ENCODE measurements at regions not wholly inside any gene's neighbourhood (a gene's known extent, or its start where the extent isn't known, plus 50 kb on each side); places are given as distances from the start of the nearest gene placed in this dataset.

DNA sequence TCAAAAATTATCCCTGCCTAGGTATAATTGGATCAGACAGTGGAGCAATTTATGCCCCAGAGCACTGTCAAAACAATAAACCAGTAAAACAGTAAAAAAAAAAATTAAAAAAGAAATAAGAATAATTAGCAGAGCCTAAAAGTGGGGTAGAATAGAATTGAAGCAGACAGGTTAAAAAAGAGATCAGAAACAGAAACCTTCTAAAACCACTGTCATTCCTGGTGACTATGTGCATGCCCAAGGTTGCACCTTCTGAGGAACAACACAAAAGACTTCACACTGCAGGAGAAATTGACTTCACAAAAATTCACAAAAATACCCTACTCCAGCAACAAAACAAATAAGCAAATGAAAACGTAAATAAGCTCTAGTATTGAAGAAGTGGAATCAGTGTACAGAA, 168.6 kb downstream of the SPANXA1 start:
- DNase-seq (ENCODE audit: low read depth, low spot score) (no peak), FAIRE-seq (no peak), ATAC-seq (no peak)
- ChIA-PET POLR2A (no interaction called here), RAD21 (ENCODE audit: unreplicated experiment) (no interaction called here), SMC1A (ENCODE audit: uncharacterized antibody, unreplicated experiment) (no interaction called here), CTCF (no interaction called here)
- Histone ChIP-seq H3K27ac (ENCODE audit: control insufficient read depth, insufficient read depth) (no peak overlapping the region), H2AFZ (ENCODE audit: control insufficient read depth, low read depth, low read length) (no peak overlapping the region), H4K20me1 (ENCODE audit: control insufficient read depth, insufficient read depth) (no peaks in the 10 kb centered on the region), H3K9ac (ENCODE audit: control insufficient read depth, insufficient read depth, low read length) (no peak overlapping the region), H3K4me3 (no peak overlapping the region), H3K4me2 (ENCODE audit: control insufficient read depth, insufficient read depth) (no peak overlapping the region), H3K4me1 (ENCODE audit: control insufficient read depth, insufficient read depth, low read length) (no peaks in the 10 kb centered on the region), H3K36me3 (ENCODE audit: control insufficient read depth in 2 of 2, insufficient read depth in 2 of 2, low read length in 1 of 2) (no peaks in the 10 kb centered on the region), H3K79me2 (ENCODE audit: control insufficient read depth, insufficient read depth, low read length) (no peaks in the 10 kb centered on the region), H3K27me3 (replicated peaks in 1 of 2; ENCODE audit: control insufficient read depth in 2 of 2, insufficient read depth in 2 of 2, low read length in 1 of 2) (no peaks in the 10 kb centered on the region), H3K9me3 (replicated peaks; ENCODE audit: control insufficient read depth, insufficient read depth, low read length) (no peaks in the 10 kb centered on the region)
- in situ Hi-C loops (cut with MboI) = no loop called here
- BruUV-seq (replicated peaks) = no TSS peak
- 0% methylated on average over 1 of the region's 1 CpG for WGBS (ENCODE audit: insufficient coverage, insufficient replicate concordance, low lambda C conversion rate, missing lambda C conversion rate)
- no peak for TF ChIP-seq BACH1 (IDR thresholded peaks at IDR 0.05; ENCODE audit: borderline replicate concordance)
- TF ChIP-seq BCL3 (IDR thresholded peaks at IDR 0.05; ENCODE audit: borderline replicate concordance, insufficient read depth, low read depth, low read length, poor library complexity, severe bottlenecking) = no peak
- no peak for TF ChIP-seq RCOR1 (conservative IDR thresholded peaks at IDR 0.05; ENCODE audit: low read depth, low read length)
- TF ChIP-seq CBX5 (IDR thresholded peaks at IDR 0.05; ENCODE audit: low read depth) = no peak
- TF ChIP-seq SUZ12 (IDR thresholded peaks at IDR 0.05; ENCODE audit: unreplicated experiment) = no peak
- TF ChIP-seq HDGF (IDR thresholded peaks at IDR 0.05) = no peak
- TF ChIP-seq RAD21 (IDR thresholded peaks at IDR 0.05; ENCODE audit: insufficient read depth, low read depth, low read length) = no peak
- TF ChIP-seq, protein P1, sequence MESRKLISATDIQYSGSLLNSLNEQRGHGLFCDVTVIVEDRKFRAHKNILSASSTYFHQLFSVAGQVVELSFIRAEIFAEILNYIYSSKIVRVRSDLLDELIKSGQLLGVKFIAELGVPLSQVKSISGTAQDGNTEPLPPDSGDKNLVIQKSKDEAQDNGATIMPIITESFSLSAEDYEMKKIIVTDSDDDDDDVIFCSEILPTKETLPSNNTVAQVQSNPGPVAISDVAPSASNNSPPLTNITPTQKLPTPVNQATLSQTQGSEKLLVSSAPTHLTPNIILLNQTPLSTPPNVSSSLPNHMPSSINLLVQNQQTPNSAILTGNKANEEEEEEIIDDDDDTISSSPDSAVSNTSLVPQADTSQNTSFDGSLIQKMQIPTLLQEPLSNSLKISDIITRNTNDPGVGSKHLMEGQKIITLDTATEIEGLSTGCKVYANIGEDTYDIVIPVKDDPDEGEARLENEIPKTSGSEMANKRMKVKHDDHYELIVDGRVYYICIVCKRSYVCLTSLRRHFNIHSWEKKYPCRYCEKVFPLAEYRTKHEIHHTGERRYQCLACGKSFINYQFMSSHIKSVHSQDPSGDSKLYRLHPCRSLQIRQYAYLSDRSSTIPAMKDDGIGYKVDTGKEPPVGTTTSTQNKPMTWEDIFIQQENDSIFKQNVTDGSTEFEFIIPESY (IDR thresholded peaks at IDR 0.05) = no peak
- TF ChIP-seq ZBTB40 (IDR thresholded peaks at IDR 0.05; ENCODE audit: borderline replicate concordance) = no peak
- TF ChIP-seq ZBTB11 (CRISPR knock-in tag; IDR thresholded peaks at IDR 0.05) = no peak
- TF ChIP-seq EED (IDR thresholded peaks at IDR 0.05; ENCODE audit: low read depth) = no peak
- no peak for TF ChIP-seq FOXK2 (IDR thresholded peaks at IDR 0.05)
- no peak for TF ChIP-seq IKZF2 (IDR thresholded peaks at IDR 0.05)
- TF ChIP-seq ZNF217 (IDR thresholded peaks at IDR 0.05) = no peak
- TF ChIP-seq SMAD1 (IDR thresholded peaks at IDR 0.05; ENCODE audit: low read depth, partially characterized antibody) = no peak
- no peak for TF ChIP-seq NR2C1 (IDR thresholded peaks at IDR 0.05)
- intact Hi-C loops (cut with micrococcal nuclease; ENCODE audit: unreplicated experiment) = no loop called here

All from GM12878 (cell line).